Lower lobe of right lung (tissue), 2 donors: ENCODE measurements at regions not wholly inside any gene's neighbourhood (a gene's known extent, or its start where the extent isn't known, plus 50 kb on each side); places are given as distances from the start of the nearest gene placed in this dataset.
"Not testable (repeated sequence)": the region's sequence is repeated elsewhere in the genome, so short reads cannot be mapped to it uniquely, and the experiment has no call there.

ENCODE experiments used
- ATAC-seq, 2 donors: fragments of 200-7000 bp; cut with Tn5 transposase; one replicate each; pipeline ENCODE4 v1.9.1; 2020 to 2022; ENCODE audit warnings: mild to moderate bottlenecking in 2 of 2, moderate library complexity in 2 of 2
- DNase-seq: peaks from one replicate; pipeline ENCODE4 v3.0.0-alpha.2; 2020
- H3K27ac ChIP-seq: fragments of 200-600 bp; one replicate; pipeline ENCODE4 v1.8.0; 2022
- H3K27me3 ChIP-seq: fragments of 200-600 bp; one replicate; pipeline ENCODE4 v1.8.0; 2022; ENCODE audit warnings: low read depth
- H3K36me3 ChIP-seq: fragments of 200-600 bp; one replicate; pipeline ENCODE4 v1.8.0; 2022; ENCODE audit warnings: mild to moderate bottlenecking
- H3K4me1 ChIP-seq: fragments of 200-600 bp; one replicate; pipeline ENCODE4 v1.8.0; 2022
- H3K4me3 ChIP-seq: fragments of 200-600 bp; one replicate; pipeline ENCODE4 v1.8.0; 2022; ENCODE audit warnings: mild to moderate bottlenecking
- H3K9me3 ChIP-seq: fragments of 200-600 bp; one replicate; pipeline ENCODE4 v1.8.0; 2022
- intact Hi-C: fragments of 100-400 bp; cut with DNase I; formaldehyde crosslinking; loops from one replicate; pipeline ENCODE4 v1.11.0; 2022
- TF ChIP-seq, protein P1 (sequence below): fragments of 200-600 bp; IDR thresholded peaks from one replicate; pipeline ENCODE4 v1.8.0; 2022; ENCODE audit warnings: antibody characterized with exemption, mild to moderate bottlenecking
- donor health status: DM: no; HTN: yes; CAD: no; lungs with severe emphysema.

GRCh38 chr2:128416109-128416785 lies 97.6 kb upstream of the HS6ST1 start:
- TF ChIP-seq, protein P1, sequence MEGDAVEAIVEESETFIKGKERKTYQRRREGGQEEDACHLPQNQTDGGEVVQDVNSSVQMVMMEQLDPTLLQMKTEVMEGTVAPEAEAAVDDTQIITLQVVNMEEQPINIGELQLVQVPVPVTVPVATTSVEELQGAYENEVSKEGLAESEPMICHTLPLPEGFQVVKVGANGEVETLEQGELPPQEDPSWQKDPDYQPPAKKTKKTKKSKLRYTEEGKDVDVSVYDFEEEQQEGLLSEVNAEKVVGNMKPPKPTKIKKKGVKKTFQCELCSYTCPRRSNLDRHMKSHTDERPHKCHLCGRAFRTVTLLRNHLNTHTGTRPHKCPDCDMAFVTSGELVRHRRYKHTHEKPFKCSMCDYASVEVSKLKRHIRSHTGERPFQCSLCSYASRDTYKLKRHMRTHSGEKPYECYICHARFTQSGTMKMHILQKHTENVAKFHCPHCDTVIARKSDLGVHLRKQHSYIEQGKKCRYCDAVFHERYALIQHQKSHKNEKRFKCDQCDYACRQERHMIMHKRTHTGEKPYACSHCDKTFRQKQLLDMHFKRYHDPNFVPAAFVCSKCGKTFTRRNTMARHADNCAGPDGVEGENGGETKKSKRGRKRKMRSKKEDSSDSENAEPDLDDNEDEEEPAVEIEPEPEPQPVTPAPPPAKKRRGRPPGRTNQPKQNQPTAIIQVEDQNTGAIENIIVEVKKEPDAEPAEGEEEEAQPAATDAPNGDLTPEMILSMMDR = no peak
- peak in 1 of 2 donors; percentile 31 for ATAC-seq
- Histone ChIP-seq H3K27ac (no peak overlapping the region), H3K9me3 (no peaks in the 10 kb centered on the region), H3K4me1 (no peaks in the 10 kb centered on the region), H3K4me3 (no peak overlapping the region), H3K36me3 (no peaks in the 10 kb centered on the region), H3K27me3 (no peaks in the 10 kb centered on the region)
- no peak for DNase-seq
- intact Hi-C loops = no loop called here

- H3K36me3 ChIP-seq = no peaks in the 10 kb centered on the region
- TF ChIP-seq, protein P1 = no peak
- ATAC-seq (peak in 1 of 2 donors; percentile 7), DNase-seq (no peak)
- no peak overlapping the region for H3K4me3 ChIP-seq
- intact Hi-C loops = no loop called here
- H3K9me3 ChIP-seq = no peaks in the 10 kb centered on the region
- H3K27ac ChIP-seq = no peak overlapping the region
- no peaks in the 10 kb centered on the region for H3K4me1 ChIP-seq
- no peaks in the 10 kb centered on the region for H3K27me3 ChIP-seq
Observed at GRCh38 chr2:128416806-128417205, 98.1 kb upstream of the HS6ST1 start.

- DNase-seq, intact Hi-C loops, H3K36me3 ChIP-seq, H3K27me3 ChIP-seq, ATAC-seq, H3K27ac ChIP-seq, H3K4me3 ChIP-seq, H3K9me3 ChIP-seq, H3K4me1 ChIP-seq: not testable (repeated sequence)
Observed at GRCh38 chr2:128417264-128417663, 98.6 kb upstream of the HS6ST1 start.

DNA sequence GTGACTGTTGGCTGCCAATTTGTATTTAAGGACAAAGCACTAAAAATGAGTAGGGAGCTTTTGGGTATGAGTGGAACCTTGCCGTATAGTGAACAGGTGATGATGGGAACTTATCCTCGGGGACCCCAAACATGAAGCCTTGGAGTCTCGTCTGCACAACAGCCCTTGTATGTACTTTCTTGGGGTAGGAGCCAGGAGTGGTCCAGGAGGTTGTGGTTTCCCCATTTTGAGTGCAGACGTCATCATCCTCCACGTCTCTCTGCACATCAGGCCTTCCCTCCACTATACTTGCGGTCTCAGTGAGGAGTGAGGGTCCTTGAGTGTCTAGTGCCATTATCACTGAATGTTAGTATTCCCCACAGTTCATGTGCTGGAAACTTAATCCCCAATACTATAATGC lies 101.5 kb upstream of the HS6ST1 start:
- no peak for ATAC-seq
- intact Hi-C loops = no loop called here
- Histone ChIP-seq H3K9me3 (no peaks in the 10 kb centered on the region), H3K36me3 (no peaks in the 10 kb centered on the region), H3K27ac (no peak overlapping the region), H3K4me3 (no peak overlapping the region), H3K4me1 (no peaks in the 10 kb centered on the region), H3K27me3 (no peaks in the 10 kb centered on the region)
- no peak for DNase-seq
- TF ChIP-seq, protein P1 = no peak

- TF ChIP-seq, protein P1 = no peak
- DNase-seq (no peak), ATAC-seq (no peak)
- no peak overlapping the region for H3K4me3 ChIP-seq
- no peaks in the 10 kb centered on the region for H3K9me3 ChIP-seq
- H3K4me1 ChIP-seq = no peaks in the 10 kb centered on the region
- intact Hi-C loops = no loop called here
- H3K27ac ChIP-seq = no peak overlapping the region
- H3K36me3 ChIP-seq = no peaks in the 10 kb centered on the region
- H3K27me3 ChIP-seq = no peaks in the 10 kb centered on the region
Observed at GRCh38 chr2:128420776-128421175, 102.1 kb upstream of the HS6ST1 start.

DNA sequence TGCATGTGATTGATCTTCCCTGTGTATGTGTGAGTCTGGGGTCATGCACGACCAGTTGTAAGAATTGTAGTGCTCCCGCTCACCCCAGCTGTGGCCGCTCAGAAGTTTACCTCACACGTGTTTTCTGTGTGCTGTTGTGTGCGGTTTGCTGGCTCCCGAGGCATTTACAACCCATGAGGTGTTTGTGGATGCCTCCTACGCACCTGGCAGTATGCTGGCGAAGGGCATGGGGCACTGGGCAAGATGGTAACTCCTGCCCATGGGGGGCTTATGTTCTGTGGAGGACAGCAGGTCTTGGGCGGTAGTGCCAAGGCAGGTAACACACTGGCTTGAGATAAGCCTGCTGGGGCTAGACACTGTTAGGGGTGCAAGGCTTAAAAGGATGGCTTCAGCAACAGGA lies 102.6 kb upstream of the HS6ST1 start:
- DNase-seq (no peak), ATAC-seq (no peak)
- Histone ChIP-seq H3K27me3 (no peaks in the 10 kb centered on the region), H3K4me1 (no peaks in the 10 kb centered on the region), H3K9me3 (no peaks in the 10 kb centered on the region), H3K27ac (no peak overlapping the region), H3K4me3 (no peak overlapping the region), H3K36me3 (no peaks in the 10 kb centered on the region)
- intact Hi-C loops = no loop called here
- TF ChIP-seq, protein P1 = no peak
